GM12878 (cell line): ENCODE measurements at regions not wholly inside any gene's neighbourhood (a gene's known extent, or its start where the extent isn't known, plus 50 kb on each side); places are given as distances from the start of the nearest gene placed in this dataset.

Experiments used
- BRCA1 ChIP-seq: IDR thresholded peaks from 2 replicates; pipeline ENCODE4 v1.6.1; 2011; ENCODE audit warnings: low read depth, low read length, improper control_type of control experiment
- CHD2 ChIP-seq: IDR thresholded peaks from 2 replicates; pipeline ENCODE4 v1.6.1; 2011; ENCODE audit warnings: low read depth, low read length, improper control_type of control experiment, borderline replicate concordance
- NFXL1 ChIP-seq: fragments of 450-650 bp; IDR thresholded peaks from 2 replicates; pipeline ENCODE4 v1.6.1; 2017; ENCODE audit warnings: antibody characterized with exemption, mild to moderate bottlenecking, borderline replicate concordance
- NRF1 ChIP-seq: conservative IDR thresholded peaks from 2 replicates; pipeline ENCODE4 v1.6.1; 2011; ENCODE audit warnings: mild to moderate bottlenecking, low read depth, low read length, improper control_type of control experiment
- PAX8 ChIP-seq: fragments of 450-650 bp; IDR thresholded peaks from 2 replicates; pipeline ENCODE4 v1.6.1; 2017; ENCODE audit warnings: mild to moderate bottlenecking, moderate library complexity
- SIN3A ChIP-seq: IDR thresholded peaks from 2 replicates; pipeline ENCODE4 v1.6.1; 2012; ENCODE audit warnings: low read depth, low read length, improper control_type of control experiment
- SMAD1 ChIP-seq: fragments of 450-650 bp; IDR thresholded peaks from 2 replicates; pipeline ENCODE4 v1.6.1; 2018; ENCODE audit warnings: mild to moderate bottlenecking, low read depth; ENCODE audit not compliant: partially characterized antibody
- SP1 ChIP-seq: IDR thresholded peaks from one replicate; pipeline ENCODE4 v1.6.1; 2011; ENCODE audit warnings: low read depth, low read length
- ZNF207 ChIP-seq: fragments of 450-650 bp; IDR thresholded peaks from 2 replicates; pipeline ENCODE4 v1.6.1; 2014; ENCODE audit warnings: antibody characterized with exemption, mild to moderate bottlenecking, borderline replicate concordance
- ZNF274 ChIP-seq: IDR thresholded peaks from one replicate; pipeline ENCODE4 v1.8.0; 2011; ENCODE audit not compliant: insufficient read length, insufficient read depth
- TF ChIP-seq, protein P1 (sequence below): fragments of 450-650 bp; IDR thresholded peaks from 2 replicates; pipeline ENCODE4 v1.6.1; 2017; ENCODE audit warnings: mild to moderate bottlenecking, low read depth, inconsistent platforms; ENCODE audit not compliant: poor library complexity, severe bottlenecking
- TF ChIP-seq, protein P2 (sequence below): fragments of 450-650 bp; conservative IDR thresholded peaks from 2 replicates; pipeline ENCODE4 v1.6.1; 2017; ENCODE audit warnings: mild to moderate bottlenecking, moderate library complexity
- TF ChIP-seq, protein P3 (sequence below): fragments of 150-350 bp; IDR thresholded peaks from 2 replicates; pipeline ENCODE4 v1.6.1; 2014; ENCODE audit warnings: mild to moderate bottlenecking, low read depth, low read length

DNA sequence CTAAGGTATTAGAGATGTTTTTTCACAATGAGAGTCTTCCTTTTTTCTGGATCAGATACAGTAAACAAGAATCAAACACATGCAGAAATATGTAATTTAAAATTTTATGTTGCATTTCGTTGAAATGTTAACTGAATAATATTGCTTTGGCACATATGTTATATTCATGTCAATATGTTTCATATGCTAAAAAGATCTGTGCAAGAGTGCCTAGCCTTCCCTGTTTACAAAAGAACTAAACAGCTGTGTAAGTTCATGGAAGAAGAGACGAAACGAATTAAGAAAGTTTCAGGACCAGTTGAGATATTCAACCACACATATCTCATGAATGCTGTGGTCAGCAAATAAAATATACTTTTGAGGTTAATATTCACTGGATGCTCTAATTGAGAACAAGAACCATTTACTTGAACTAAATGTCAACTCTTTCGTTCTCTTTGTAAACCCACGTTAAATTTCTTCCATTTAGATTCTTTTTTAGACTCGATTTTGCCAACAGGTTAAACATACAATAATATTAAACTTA, 289.5 kb downstream of the FOXG1 start (continued):
- TF ChIP-seq, protein P1, sequence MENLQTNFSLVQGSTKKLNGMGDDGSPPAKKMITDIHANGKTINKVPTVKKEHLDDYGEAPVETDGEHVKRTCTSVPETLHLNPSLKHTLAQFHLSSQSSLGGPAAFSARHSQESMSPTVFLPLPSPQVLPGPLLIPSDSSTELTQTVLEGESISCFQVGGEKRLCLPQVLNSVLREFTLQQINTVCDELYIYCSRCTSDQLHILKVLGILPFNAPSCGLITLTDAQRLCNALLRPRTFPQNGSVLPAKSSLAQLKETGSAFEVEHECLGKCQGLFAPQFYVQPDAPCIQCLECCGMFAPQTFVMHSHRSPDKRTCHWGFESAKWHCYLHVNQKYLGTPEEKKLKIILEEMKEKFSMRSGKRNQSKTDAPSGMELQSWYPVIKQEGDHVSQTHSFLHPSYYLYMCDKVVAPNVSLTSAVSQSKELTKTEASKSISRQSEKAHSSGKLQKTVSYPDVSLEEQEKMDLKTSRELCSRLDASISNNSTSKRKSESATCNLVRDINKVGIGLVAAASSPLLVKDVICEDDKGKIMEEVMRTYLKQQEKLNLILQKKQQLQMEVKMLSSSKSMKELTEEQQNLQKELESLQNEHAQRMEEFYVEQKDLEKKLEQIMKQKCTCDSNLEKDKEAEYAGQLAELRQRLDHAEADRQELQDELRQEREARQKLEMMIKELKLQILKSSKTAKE, result no peak
- TF ChIP-seq SIN3A (no peak), PAX8 (no peak), ZNF274 (no peak), ZNF207 (no peak), BRCA1 (no peak), NFXL1 (no peak), SP1 (no peak), NRF1 (no peak), SMAD1 (no peak), CHD2 (no peak)
- TF ChIP-seq, protein P2, sequence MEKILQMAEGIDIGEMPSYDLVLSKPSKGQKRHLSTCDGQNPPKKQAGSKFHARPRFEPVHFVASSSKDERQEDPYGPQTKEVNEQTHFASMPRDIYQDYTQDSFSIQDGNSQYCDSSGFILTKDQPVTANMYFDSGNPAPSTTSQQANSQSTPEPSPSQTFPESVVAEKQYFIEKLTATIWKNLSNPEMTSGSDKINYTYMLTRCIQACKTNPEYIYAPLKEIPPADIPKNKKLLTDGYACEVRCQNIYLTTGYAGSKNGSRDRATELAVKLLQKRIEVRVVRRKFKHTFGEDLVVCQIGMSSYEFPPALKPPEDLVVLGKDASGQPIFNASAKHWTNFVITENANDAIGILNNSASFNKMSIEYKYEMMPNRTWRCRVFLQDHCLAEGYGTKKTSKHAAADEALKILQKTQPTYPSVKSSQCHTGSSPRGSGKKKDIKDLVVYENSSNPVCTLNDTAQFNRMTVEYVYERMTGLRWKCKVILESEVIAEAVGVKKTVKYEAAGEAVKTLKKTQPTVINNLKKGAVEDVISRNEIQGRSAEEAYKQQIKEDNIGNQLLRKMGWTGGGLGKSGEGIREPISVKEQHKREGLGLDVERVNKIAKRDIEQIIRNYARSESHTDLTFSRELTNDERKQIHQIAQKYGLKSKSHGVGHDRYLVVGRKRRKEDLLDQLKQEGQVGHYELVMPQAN, result no peak
- TF ChIP-seq, protein P3, sequence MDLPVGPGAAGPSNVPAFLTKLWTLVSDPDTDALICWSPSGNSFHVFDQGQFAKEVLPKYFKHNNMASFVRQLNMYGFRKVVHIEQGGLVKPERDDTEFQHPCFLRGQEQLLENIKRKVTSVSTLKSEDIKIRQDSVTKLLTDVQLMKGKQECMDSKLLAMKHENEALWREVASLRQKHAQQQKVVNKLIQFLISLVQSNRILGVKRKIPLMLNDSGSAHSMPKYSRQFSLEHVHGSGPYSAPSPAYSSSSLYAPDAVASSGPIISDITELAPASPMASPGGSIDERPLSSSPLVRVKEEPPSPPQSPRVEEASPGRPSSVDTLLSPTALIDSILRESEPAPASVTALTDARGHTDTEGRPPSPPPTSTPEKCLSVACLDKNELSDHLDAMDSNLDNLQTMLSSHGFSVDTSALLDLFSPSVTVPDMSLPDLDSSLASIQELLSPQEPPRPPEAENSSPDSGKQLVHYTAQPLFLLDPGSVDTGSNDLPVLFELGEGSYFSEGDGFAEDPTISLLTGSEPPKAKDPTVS, result no peak
